ENCODE measurements at regions not wholly inside any gene's neighbourhood (a gene's known extent, or its start where the extent isn't known, plus 50 kb on each side); places are given as distances from the start of the nearest gene placed in this dataset.
"Not testable (repeated sequence)": the region's sequence is repeated elsewhere in the genome, so short reads cannot be mapped to it uniquely, and the experiment has no call there.

DNA sequence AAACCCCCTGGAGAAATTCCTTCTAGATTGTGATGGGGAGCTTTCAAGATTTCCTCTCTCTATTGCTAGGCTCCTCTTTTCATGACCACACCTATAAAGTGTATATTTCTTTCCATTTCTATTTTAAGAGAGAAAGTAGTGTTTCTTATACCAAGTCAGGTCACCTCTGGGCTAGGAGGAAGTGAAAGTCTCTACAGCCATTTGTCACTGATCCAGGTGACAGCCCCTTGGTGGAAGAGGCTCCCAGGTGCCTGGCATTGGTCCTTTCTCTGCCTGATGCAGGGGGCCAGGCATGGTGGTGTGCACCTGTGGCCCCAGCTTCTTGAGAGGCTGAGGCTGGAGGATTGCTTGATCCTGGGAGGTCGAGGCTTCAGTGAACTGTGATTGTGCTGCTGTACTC is 64.7 kb downstream of the DHCR7 start:
- DNase-seq = no peak

DNA sequence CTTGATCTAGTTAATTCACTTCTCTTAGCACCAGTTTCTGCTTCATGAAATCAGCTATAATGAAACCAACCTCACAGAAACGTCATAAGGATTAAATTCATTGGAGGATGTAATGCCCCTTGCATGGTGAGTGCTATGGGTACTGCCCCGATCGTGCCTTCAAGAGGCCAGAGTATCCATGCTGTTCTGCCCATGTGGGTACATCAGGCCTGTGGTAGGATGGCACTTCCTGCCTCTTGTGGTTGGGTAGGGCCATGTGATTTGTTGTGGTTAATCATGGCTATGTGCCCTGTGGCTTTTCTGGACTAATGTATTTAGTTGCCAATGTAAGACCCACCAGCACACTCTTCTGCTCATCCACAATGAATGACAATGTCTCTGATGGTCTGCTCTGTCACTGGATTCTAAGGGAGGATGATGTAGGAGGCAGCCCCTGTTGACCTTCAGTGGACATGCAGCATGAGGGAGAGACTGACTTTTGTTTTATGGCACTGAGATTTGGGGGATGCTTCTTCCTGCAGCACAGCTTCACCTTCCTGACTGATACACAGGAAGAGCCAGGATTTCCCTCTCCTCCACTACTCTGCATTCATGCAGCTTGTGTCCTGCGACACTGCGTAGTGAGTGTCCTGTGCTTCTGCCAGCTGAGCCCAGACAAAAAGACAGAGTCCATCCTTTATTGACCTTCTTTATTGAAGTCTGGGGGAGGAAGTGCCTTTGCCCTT is 66.2 kb downstream of the DHCR7 start:
- no peak for DNase-seq

DNA sequence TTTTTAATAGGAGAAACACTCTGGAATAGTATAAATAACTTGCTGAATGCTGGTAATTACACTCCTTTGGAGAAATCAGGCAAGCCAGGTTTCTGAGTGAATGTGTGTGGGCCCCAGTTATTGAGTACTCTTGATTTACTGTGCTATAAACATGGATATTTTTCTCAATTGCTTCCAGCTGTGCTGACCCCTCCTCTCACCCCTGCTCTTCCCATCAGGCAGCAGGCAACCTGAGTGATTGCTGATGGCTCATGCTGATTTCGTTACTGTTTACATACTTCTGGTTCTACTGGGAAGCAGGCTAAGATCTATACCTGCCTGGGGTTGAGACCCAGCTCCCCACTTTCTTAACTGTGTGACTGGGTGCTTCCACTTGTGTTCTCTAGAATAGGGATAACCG is 68.5 kb downstream of the DHCR7 start:
- no peak for DNase-seq

DNA sequence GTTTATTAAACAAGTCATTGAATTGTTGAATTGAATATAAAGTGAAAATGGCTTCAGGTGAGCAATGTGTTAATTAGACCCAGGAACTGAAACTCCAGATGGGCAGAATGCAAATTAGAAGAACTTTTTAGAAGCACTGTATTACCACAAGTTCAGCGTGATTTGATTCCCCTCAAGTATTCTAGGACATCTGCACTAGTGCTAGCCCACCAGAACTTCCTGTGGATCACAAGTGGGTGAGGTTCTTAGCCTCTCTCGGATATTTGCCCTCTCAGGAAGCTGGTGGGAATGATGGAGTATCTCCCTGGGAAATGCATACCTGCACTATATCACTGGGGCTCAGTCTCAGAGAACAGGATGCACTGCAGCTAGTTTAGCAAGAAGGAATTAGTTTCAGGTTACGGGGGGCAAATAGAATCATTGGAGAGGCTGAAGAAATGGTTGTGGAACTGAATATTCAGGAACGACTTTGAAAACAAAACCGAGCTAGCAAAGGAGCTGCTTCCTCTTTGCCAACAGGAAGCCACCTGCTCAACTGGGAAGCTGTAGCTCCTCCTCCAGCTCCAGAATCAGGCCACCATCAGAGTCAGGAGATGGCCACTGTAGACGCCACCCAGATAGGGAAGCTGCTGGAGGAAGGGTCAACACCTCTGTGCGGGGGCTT is 74.3 kb downstream of the DHCR7 start:
- DNase-seq = no peak

DNA sequence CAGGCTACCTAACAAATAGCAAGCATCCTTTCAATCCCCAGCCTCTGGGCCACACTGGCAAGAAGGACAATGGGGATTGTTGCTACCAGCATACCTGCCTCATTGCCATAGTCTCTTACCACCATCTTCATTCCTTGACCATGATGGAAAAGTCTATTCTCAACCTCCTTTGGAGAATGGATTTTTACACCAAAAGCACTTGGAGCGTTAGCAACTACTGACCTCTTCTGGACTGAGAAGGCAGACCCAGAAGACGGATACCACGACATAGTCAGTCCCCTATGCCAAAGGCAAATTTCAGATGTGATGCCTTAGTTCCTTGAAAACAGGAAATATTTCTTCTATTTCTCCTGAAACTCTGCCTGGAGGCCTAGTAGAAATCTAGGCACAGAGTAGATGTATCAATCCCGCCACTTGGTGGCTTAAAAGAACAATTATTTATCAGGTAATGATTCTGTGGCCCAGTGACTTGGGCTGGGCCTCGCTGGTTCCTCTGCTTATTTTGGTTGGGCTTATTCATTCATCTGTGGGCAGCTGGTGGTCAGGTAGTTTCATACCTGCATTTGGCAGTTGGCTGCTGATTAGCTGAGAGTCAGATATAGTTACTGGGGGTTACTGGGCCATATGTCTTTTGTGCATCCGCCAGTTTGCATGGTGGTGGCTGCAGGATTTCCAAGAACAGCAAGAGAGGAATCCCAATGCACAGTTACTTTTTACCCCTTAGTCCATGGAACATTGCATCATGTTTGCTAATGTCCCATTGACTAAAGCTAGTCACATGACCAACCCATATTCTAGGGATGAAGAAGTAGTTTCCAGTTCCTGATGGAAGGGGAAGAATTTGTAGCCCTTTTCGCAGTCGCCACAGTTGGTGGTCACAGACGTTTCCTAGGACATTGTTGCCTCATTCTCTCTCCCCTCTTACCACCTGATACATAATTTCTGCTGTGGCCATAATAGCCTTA is 75.2 kb downstream of the DHCR7 start:
- DNase-seq = no peak

DNA sequence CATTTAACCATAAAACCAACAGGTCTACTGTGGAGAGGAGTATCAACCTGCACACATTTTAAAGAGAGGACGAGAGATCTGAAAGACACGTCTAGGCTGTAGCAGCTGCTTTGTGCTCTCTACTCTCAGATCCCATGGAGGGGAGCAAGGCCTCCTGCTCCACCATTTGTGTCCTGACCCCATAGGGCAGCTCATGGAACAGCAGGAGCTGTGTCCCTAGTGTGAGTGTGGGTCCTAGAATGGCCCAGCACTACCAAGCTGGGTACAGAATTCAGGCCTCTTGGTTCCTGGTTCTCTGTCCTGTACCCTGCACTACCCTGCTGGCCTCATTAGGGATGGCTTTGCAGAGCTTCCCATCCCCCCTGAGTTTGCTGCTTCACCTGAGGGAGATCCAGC is 76.5 kb downstream of the DHCR7 start:
- DNase-seq = no peak

DNA sequence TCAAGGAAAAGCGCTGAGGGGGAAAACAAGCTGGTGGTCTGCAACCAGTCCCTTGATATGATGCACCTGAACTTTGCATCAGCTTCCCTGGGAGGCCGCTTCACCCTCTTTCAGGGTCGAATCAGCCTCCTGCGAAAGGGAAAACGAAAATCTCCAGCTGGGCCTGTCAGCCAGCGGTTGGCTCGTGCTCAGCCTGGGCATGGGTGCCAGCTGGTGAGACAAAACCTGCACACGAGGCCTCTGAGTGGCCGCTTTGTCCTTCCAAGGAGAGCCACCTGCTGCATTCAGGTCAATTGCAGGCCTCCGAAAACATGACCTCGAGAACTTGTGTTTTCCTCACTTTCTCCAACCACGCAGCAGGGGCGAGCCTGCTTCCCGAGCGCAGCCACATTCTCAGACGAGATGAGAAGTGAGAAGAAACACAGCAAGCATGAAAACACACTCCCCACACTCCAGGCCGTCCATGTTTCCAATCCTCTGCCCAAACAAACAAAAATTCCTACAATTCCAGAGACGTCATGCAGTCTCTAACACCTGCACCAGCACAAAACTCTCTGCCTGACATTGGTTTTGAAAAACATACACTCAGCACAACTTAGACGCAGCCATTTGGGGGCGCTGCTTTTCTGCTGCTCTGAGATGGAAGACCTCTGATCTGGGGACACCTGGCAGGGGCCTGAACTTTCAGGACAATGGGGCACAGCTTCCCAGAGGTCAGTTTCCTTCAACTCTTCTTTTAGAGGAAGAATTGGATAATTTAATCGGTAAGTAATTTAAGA is 77.1 kb downstream of the DHCR7 start:
- DNase-seq = no peak

DNA sequence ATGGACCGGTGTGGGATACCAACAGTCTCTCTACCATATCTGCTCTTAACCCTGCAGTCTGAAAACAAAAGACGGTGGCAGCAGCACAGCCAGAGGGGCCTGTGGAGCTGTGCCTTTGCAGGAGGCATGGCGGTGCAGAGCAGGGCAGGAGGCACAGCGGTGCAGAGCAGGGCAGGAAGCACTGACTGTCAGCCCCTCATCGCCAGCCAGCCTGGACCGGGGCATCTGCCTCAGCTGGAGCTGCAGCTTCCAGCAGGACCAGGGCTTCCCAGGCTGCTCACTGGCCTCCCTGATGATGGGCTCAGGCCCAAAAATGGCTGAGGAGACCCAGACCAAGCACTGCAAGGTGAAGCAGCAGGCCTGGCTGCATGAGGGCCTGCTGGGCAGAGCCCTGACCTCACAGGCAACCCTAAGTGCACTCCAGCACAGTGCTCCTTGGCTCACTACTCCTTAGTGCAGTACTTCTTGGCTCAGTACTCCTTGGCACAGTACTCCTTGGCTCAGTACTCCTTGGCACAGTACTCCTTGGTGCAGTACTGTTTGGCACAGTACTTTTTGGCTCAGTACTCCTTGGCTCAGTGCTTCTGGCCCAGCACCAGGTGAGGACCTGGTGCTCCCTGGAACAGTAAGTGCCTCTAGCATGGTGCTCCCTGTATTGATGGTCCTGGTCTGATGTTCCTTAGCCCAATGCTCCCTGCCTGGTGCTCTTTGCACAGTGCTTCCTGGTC is 78.0 kb downstream of the DHCR7 start:
- no peak for DNase-seq

DNA sequence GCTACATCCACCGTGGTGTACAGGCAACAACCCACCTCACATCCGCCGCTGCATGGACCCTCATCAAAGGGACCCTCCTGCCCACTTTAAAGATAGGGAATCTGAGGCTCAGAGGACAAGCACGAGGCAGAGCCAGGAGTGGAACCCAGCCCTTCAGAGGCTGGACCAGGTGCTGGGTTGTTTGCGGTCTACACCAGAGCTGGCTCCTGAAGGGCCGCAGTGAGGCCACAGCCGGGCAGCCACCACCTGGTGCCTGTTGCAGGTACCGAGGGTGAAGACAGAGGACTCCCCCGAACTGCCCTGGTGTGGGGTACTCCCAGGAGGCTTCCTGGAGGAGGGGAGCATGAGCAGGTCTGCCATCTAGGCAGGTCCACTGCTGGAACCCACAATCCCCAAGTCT is 78.8 kb downstream of the DHCR7 start:
- DNase-seq = no peak

DNA sequence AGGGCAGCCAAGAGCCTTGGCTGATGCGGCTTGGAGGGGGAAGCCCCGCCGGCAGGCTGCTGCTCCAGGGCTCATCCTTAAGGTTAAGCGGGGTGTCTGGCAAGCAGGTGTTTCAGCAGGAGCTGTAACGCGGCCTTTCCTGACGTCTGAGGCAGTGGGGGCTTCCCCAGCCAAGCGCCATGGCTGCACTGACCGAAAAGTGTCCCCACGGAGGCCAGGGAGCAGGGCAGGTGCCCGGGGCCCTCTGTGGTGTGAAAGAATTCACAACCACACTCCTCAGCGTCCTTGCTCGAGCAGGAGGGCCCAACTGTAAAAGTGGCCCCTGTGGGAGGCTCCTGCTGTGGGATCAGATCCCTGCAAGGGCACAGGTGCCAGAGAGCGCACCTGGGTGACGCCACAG is 79.2 kb downstream of the DHCR7 start:
- DNase-seq = no peak

DNA sequence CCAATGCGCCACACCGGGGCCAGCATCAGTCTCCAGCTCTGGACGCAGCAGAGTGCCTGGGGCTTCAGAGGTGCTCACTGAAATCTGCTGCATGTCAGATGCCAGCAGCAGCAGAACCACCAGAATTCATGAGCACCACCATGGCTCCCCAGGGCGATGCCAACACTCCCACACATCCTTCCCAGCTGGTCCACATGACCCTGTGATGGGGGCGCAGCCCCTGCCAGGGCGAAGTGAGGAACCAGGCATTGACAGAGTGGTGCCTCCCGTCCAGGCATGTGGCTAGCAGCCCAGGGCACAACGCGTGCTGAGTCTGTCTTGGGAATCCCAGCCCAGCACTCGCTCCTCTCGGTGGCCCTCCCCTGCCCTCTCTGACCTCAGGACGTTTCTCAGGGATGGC is 80.4 kb downstream of the DHCR7 start:
- no peak for DNase-seq

DNA sequence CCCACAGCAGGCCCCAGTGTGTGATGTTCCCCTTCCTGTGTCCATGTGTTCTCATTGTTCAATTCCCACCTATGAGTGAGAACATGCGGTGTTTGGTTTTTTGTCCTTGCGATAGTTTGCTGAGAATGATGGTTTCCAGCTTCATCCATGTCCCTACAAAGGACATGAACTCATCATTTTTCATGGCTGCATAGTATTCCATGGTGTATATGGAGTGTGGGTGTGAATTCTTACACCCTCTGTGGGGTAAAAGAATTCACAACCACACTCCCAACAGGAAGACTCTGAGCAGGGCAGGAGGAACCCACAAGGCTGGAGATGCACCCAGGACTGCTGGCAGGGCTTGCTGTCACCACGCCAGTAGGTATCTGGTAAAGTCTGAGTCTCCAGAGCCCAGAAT is 80.9 kb downstream of the DHCR7 start:
- DNase-seq = not testable (repeated sequence)

DNA sequence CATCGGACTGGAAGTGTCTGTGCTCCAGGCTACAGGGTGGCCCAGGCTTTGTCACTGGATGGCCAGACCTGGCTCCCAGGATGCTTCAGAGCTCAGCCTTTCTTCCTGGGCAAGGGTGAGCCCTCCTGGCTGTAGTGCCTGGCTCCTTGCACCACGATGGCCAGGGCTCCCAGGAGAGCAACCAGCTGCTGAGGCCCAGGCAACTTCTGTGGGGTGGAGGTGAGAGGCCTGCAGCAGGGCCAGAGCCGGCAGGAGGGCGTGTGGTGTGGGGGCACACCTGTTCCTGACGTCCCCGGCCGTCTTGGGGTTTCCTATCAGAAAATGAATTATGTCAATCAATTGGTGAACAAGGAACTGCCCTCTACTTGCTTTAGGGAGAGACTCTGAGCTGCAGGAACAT is 82.1 kb downstream of the DHCR7 start:
- no peak for DNase-seq

DNA sequence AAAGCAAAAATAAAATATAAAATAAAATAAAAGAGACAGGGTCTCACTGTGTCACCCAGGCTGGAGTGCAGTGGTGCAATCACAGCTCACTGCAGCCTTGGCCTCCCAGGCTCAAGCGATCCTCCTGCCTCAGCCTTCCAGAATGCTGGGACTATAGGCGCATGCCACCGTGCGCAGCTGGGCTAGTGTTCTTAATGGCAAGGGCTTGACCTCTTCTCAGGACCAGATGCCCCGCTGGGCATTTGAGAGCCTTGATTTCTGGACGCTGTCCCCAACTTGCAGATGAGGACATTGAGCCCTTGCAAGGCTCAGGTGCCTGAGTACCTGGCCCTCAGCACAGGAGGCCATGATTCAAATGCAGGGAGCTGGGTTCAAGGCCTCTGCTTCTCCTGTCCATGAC is 82.6 kb downstream of the DHCR7 start:
- DNase-seq = no peak

DNA sequence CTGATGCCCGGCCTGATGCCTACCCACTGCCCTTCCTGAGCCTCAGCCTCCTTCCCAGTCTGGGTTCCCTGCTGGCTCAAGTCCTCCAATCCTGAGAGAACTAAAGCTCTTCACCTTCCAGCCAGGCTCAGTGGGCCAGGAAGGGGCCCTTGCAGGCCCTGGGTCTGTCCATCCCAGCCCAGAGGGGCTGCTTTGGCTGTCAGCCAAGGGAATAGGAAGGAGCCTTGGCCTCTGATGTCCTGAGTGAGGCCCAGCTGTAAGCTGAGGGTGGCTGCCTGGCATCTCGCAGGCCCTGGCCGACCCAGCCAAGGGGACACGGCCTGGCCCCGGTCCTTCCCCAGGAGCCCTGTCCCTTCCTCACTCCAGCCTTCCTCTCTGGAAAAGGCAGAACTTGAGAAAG is 83.4 kb downstream of the DHCR7 start:
- DNase-seq = no peak

DNA sequence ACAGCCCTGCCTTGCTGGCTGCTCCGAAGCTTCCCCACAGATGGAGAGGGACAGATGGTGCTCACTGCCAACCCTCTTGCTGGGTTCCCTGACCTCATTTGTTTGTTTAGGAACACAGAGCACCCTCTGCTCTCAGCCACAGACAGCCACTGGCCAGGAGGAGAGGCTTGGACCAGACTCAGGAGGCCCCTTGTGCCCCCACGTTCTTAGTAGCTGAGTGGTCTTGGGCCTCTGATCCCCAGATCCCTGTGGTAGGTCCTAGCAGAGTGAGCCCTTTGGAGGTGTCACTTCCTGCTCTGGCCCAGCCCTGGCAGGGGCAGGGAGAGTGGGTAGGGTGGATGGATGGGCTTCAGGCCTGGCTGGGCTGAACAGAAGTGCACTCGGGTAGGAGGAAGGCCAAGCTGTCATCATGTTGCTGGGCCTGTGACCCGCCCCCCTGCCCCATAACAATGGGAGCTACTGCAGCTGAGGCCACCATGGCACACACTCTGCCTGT is 84.0 kb downstream of the DHCR7 start:
- no peak for DNase-seq

DNA sequence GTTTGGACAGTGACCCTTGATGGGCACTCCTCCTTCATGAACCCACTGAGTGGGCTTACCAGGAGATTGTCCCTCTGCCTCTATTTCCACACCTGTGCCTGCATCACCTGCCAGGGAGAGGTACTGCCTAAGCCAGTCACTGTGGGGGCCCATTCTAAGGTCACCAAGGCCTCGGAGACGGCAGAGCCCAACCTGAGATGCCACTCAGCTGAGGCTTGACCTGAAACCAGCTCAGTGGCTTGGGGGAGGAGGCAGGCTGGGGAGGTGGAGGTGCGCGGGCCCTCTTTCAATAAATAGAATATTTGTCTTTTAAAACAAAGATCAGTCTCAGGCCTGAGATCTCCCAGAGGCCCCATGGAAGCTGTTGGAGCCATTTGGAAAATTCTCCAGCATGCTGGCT is 84.5 kb downstream of the DHCR7 start:
- DNase-seq = no peak

DNA sequence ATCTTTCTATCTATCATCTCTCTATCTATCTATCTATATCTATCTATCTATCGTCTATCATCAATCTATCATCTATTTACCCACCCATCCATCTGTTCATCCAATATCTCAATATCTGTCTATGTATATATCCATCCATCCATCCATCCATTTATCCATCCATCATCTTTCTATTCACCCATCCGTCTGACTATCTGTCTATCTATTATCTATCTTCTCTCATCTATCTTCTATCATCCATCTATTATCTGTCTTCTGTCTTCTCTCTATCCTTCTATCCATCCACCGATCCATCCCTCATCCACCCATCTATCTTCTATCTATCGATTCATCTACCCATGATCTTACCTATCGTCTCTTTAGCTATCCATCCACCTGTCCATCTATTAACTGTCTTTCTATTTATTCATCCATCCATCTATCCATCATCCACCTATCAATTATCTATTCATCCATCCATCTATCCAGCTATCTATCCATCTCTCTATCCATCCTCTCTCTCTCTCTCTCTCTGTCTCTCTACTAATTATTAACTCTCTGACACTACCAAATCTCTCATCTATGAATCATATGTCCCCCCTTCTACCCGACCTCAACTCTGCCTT is 89.1 kb downstream of the DHCR7 start:
- no peak for DNase-seq

DNA sequence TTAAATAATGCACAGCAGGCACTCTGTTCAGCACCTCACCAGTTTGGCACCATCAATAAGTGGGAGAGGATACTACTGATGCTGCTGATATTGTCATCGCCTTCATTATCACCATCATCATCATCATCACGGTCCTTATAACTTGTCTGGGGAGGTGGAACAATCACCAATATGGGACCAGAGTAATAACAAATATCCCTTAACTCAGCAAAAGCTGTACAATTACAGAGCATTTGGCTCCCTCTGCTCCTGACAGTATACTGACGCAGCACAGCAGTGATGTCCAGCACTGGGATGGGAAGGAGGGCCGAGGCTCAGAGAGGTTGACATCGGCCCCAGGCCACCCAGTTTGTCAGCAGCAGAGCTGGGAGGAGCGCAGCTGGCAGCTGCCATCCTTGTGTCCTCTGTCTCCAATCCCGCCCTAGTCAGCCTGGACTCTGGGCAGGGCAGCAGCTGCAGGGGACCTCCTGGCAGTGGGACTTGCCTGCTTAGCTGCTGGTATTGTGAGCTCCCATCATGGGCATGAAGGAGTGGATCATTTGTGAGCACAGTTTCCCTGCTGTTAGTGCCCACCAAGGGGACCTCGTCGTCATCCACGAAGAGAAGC is 90.0 kb downstream of the DHCR7 start:
- DNase-seq = no peak

DNA sequence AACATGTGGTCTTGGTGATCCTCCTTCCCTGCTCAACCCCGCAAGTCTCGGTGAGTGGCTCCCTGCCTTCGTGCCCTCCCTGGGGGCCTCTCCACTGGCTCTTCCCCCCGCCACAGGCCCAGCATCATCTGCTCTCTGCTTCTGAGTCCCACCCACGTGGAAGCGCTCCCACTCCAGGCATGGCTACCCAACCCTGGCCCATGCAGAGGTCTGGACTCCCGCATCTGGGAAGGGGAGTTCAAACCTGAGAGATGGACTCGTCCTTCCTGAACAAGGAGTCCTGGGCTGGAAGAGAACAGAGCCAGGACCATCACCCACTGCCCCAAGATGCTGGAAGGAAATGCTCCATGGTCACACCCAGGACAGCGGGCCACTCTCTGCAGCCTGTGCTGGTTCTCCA is 90.8 kb downstream of the DHCR7 start:
- DNase-seq = no peak

DNA sequence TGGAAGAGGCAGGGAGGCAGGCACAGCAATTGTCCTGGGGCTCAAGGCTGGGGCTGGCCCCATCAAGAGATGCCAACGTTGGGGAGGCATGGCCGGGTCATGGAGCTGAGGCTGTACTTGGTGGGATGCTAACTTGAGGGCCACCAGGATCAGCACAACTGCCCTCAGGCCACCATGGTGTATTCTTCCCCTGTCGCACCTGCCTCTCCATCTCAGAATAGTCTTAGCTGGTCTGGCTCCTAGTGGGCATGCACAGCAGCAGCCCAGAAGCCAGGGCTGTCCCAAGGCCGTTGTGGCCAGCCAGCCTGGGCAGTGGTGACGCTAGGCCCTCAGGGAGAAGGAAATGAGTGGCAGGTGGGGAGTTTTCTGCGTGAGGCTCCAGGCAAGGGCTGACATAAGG is 91.3 kb downstream of the DHCR7 start:
- DNase-seq = no peak
